Putamen (tissue), 1 donor: ENCODE measurements at regions not wholly inside any gene's neighbourhood (a gene's known extent, or its start where the extent isn't known, plus 50 kb on each side); places are given as distances from the start of the nearest gene placed in this dataset.
"Not testable (repeated sequence)": the region's sequence is repeated elsewhere in the genome, so short reads cannot be mapped to it uniquely, and the experiment has no call there.

Source experiments
- DNase-seq: peaks from one replicate; pipeline ENCODE4 v3.0.0-alpha.2; 2016; ENCODE audit warnings: low spot score

GRCh38 chr10:20399772-20400171 lies 497.3 kb downstream of the NEBL start:
- no peak for DNase-seq

- no peak for DNase-seq
These were observed 500.4 kb downstream of the NEBL start for GRCh38 chr10:20396701-20397100.

GRCh38 chr10:20396205-20396604 lies 500.9 kb downstream of the NEBL start:
- no peak for DNase-seq

GRCh38 chr10:20391629-20392028 lies 505.5 kb downstream of the NEBL start:
- DNase-seq = no peak

GRCh38 chr10:20381761-20382160 lies 515.4 kb downstream of the NEBL start:
- no peak for DNase-seq

GRCh38 chr10:20380401-20380800 lies 516.7 kb downstream of the NEBL start:
- no peak for DNase-seq

- DNase-seq = no peak
These were observed 524.4 kb downstream of the NEBL start for GRCh38 chr10:20372748-20373147.

GRCh38 chr10:20370977-20371533 lies 526.1 kb downstream of the NEBL start:
- DNase-seq = not testable (repeated sequence)

- DNase-seq = no peak
These were observed 527.0 kb downstream of the NEBL start for GRCh38 chr10:20369863-20370736.

- DNase-seq = peak; percentile 15
These were observed 533.4 kb downstream of the NEBL start for GRCh38 chr10:20363684-20364083.

- DNase-seq = no peak
These were observed 539.7 kb downstream of the PLXDC2 start for GRCh38 chr10:20355915-20356314.

GRCh38 chr10:20355011-20355410 lies 538.8 kb downstream of the PLXDC2 start:
- DNase-seq = no peak

- no peak for DNase-seq
These were observed 537.9 kb downstream of the PLXDC2 start for GRCh38 chr10:20354166-20354565.

GRCh38 chr10:20350509-20350908 lies 534.3 kb downstream of the PLXDC2 start:
- DNase-seq = no peak

GRCh38 chr10:20343036-20343435 lies 526.8 kb downstream of the PLXDC2 start:
- no peak for DNase-seq
